NB4 (cell line): ENCODE measurements at regions not wholly inside any gene's neighbourhood (a gene's known extent, or its start where the extent isn't known, plus 50 kb on each side); places are given as distances from the start of the nearest gene placed in this dataset.
"Not testable (repeated sequence)": the region's sequence is repeated elsewhere in the genome, so short reads cannot be mapped to it uniquely, and the experiment has no call there.

ENCODE experiments used
- DNase-seq: peaks from one replicate; pipeline ENCODE4 v3.0.0; 2010; ENCODE audit warnings: low read depth
- H3K4me3 ChIP-seq: one replicate; pipeline ENCODE4 v1.5.1; 2011; ENCODE audit warnings: mild to moderate bottlenecking, low read depth, low read length, moderate library complexity
- CTCF ChIP-seq: IDR thresholded peaks from one replicate; pipeline ENCODE4 v1.5.1; 2012; ENCODE audit warnings: low read depth, low read length
- MYC ChIP-seq: IDR thresholded peaks from 2 replicates; pipeline ENCODE4 v1.6.1; 2011; ENCODE audit warnings: low read depth, low read length
- POLR2A ChIP-seq: IDR thresholded peaks from 2 replicates; pipeline ENCODE4 v1.6.1; 2011; ENCODE audit warnings: mild to moderate bottlenecking; ENCODE audit not compliant: insufficient read length; ENCODE audit errors: extremely low read depth
- TF ChIP-seq, protein P1 (sequence below): IDR thresholded peaks from 2 replicates; pipeline ENCODE4 v1.6.1; 2011; ENCODE audit warnings: low read depth, low read length

- DNase-seq, result no peak
- no peak overlapping the region for H3K4me3 ChIP-seq
- TF ChIP-seq CTCF, result no peak
- no peak for TF ChIP-seq MYC
- TF ChIP-seq, protein P1, sequence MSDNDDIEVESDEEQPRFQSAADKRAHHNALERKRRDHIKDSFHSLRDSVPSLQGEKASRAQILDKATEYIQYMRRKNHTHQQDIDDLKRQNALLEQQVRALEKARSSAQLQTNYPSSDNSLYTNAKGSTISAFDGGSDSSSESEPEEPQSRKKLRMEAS, result no peak
- TF ChIP-seq POLR2A, result no peak
Observed at GRCh38 chr20:12248481-12248880, 330.8 kb downstream of the BTBD3 start.

DNA sequence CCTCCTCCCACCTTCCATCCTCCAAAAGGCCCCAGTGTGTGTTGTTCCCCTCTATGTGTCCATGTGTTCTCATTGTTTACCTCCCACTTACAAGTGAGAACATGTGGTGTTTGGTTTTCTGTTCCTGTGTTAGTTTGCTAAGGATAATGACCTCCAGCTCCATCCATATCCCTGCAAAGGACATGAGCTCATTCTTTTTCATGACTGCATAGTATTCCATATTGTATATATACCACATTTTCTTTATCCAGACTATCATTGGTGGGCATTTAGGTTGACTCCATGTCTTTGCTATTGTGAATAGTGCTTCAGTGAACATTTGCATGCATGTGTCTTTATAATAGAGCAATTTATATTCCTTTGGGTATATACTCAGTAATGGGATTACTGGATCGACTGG is 333.0 kb downstream of the BTBD3 start:
- not testable (repeated sequence) for H3K4me3 ChIP-seq, DNase-seq

GRCh38 chr20:12252793-12253192 is 335.1 kb downstream of the BTBD3 start:
- DNase-seq, result no peak
- no peak overlapping the region for H3K4me3 ChIP-seq
- TF ChIP-seq CTCF (no peak), POLR2A (no peak), MYC (no peak)
- TF ChIP-seq, protein P1, result no peak

DNA sequence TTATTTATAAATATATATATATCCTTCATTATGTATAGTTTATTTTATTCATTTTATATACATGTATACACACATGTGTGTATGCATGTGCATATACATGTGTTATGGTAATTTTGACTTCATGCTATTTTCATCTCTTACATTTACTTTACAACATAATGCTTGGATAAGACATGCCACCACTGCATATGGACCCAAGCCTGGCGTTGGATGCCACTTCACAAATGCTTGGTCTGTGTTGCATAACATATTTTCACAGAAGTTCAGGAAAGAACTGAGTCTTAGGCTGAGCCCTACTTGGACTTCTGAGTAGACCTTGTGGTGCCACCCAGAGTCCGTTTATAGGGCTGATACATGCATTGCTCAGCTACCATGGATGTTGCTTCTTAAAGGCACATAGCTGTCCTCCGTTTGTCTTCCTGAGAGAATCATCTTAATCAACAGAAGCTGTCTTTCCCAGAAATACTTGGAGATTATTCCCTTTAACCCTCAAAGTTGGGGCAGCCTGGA is 337.8 kb downstream of the BTBD3 start:
- TF ChIP-seq POLR2A, result no peak
- TF ChIP-seq, protein P1, result no peak
- TF ChIP-seq CTCF, result no peak
- no peak for TF ChIP-seq MYC
- no peak for DNase-seq

GRCh38 chr20:12256806-12257205 is 339.1 kb downstream of the BTBD3 start:
- no peak overlapping the region for H3K4me3 ChIP-seq
- TF ChIP-seq, protein P1, result no peak
- TF ChIP-seq CTCF, result no peak
- DNase-seq, result no peak

More for the DNA sequence above, 337.8 kb downstream of the BTBD3 start:
- H3K4me3 ChIP-seq, result no peak overlapping the region

GRCh38 chr20:12262747-12263146 is 345.1 kb downstream of the BTBD3 start:
- DNase-seq, result no peak
- TF ChIP-seq CTCF, result no peak
- TF ChIP-seq, protein P1, result no peak
- no peak for TF ChIP-seq MYC
- no peak overlapping the region for H3K4me3 ChIP-seq
